OCI-LY7 (cell line): ENCODE measurements at regions not wholly inside any gene's neighbourhood (a gene's known extent, or its start where the extent isn't known, plus 50 kb on each side); places are given as distances from the start of the nearest gene placed in this dataset.

ENCODE experiments used
- BruUV-seq: library from RNA; stranded (reverse); fragments of 400-500 nt; replicated peaks from 2 replicates; lab custom pipeline; 2021; lab: Mats Ljungman, UMichigan
- CTCF ChIA-PET: fragments of 300-600 bp; sonication (Branson Sonifier 250); formaldehyde crosslinking; loops from one replicate; lab custom pipeline; 2022; ENCODE audit warnings: antibody characterized with exemption; ENCODE audit not compliant: unreplicated experiment; lab: Charles Lee
- POLR2A ChIA-PET: fragments of 300-600 bp; sonication (Branson Sonifier 250); formaldehyde crosslinking; loops from one replicate; lab custom pipeline; 2022; ENCODE audit warnings: antibody characterized with exemption; lab: Charles Lee
- DNase-seq: peaks from one replicate; pipeline ENCODE4 v3.0.0-alpha.2; 2015; ENCODE audit warnings: low spot score
- H2AFZ ChIP-seq: fragments of 200-600 bp; sonication (generic), shearing (Covaris generic); 2 replicates; pipeline ENCODE4 v1.6.1; 2014; ENCODE audit warnings: mild to moderate bottlenecking, antibody characterized with exemption, low read length, moderate library complexity
- H3K27ac ChIP-seq: fragments of 200-600 bp; sonication (generic); 2 replicates; pipeline ENCODE4 v1.5.1; 2014; ENCODE audit warnings: mixed run types, low read depth, mild to moderate bottlenecking, moderate library complexity, low read length, inconsistent platforms; ENCODE audit not compliant: poor library complexity, severe bottlenecking
- H3K36me3 ChIP-seq: fragments of 200-600 bp; sonication (generic); 2 replicates; pipeline ENCODE4 v1.6.1; 2014; ENCODE audit warnings: mild to moderate bottlenecking, antibody characterized with exemption, low read length, moderate library complexity, mixed read lengths; ENCODE audit not compliant: insufficient read depth
- H3K4me1 ChIP-seq: fragments of 200-600 bp; sonication (generic); 2 replicates; pipeline ENCODE4 v1.5.1; 2014; ENCODE audit warnings: mild to moderate bottlenecking, low read length; ENCODE audit not compliant: insufficient read depth, poor library complexity, severe bottlenecking
- H3K4me2 ChIP-seq: fragments of 200-600 bp; sonication (generic); 2 replicates; pipeline ENCODE4 v1.6.1; 2014; ENCODE audit warnings: mild to moderate bottlenecking, low read length
- H3K4me3 ChIP-seq: fragments of 200-600 bp; sonication (generic); 2 replicates; pipeline ENCODE4 v1.5.1; 2014; ENCODE audit warnings: mild to moderate bottlenecking, low read depth, low read length; ENCODE audit not compliant: poor library complexity, severe bottlenecking
- H3K79me2 ChIP-seq: fragments of 200-600 bp; sonication (generic); 2 replicates; pipeline ENCODE4 v1.6.1; 2016; ENCODE audit warnings: low read depth, mild to moderate bottlenecking, low read length, moderate library complexity, mixed read lengths; ENCODE audit not compliant: insufficient read depth
- H3K9me2 ChIP-seq: fragments of 200-600 bp; sonication (generic); 2 replicates; pipeline ENCODE4 v1.6.1; 2016; ENCODE audit warnings: mild to moderate bottlenecking, low read length, mixed read lengths; ENCODE audit not compliant: insufficient read depth
- H3K9me3 ChIP-seq: fragments of 200-600 bp; sonication (generic); 2 replicates; pipeline ENCODE4 v1.6.1; 2014; ENCODE audit warnings: mild to moderate bottlenecking, mixed run types, low read length, mixed read lengths
- H4K20me1 ChIP-seq: fragments of 200-600 bp; sonication (generic); 2 replicates; pipeline ENCODE4 v1.6.1; 2014; ENCODE audit warnings: mild to moderate bottlenecking, antibody characterized with exemption, low read length, moderate library complexity, mixed read lengths; ENCODE audit not compliant: insufficient read depth
- EZH2phosphoT487 ChIP-seq: fragments of 200-600 bp; sonication (generic); IDR thresholded peaks from 2 replicates; pipeline ENCODE4 v1.6.1; 2018; ENCODE audit warnings: low read depth, borderline replicate concordance, mild to moderate bottlenecking, mixed run types, antibody characterized with exemption, low read length, moderate library complexity, mixed read lengths
- intact Hi-C: fragments of 100-400 bp; cut with micrococcal nuclease; formaldehyde crosslinking; loops from one replicate; pipeline ENCODE4 v1.10.0; 2022; ENCODE audit not compliant: unreplicated experiment
- TF ChIP-seq, protein P1 (sequence below): fragments of 200-600 bp; sonication (generic); conservative IDR thresholded peaks from 2 replicates; pipeline ENCODE4 v1.5.1; 2014; ENCODE audit warnings: mild to moderate bottlenecking, antibody characterized with exemption, low read length, moderate library complexity, mixed read lengths

DNA sequence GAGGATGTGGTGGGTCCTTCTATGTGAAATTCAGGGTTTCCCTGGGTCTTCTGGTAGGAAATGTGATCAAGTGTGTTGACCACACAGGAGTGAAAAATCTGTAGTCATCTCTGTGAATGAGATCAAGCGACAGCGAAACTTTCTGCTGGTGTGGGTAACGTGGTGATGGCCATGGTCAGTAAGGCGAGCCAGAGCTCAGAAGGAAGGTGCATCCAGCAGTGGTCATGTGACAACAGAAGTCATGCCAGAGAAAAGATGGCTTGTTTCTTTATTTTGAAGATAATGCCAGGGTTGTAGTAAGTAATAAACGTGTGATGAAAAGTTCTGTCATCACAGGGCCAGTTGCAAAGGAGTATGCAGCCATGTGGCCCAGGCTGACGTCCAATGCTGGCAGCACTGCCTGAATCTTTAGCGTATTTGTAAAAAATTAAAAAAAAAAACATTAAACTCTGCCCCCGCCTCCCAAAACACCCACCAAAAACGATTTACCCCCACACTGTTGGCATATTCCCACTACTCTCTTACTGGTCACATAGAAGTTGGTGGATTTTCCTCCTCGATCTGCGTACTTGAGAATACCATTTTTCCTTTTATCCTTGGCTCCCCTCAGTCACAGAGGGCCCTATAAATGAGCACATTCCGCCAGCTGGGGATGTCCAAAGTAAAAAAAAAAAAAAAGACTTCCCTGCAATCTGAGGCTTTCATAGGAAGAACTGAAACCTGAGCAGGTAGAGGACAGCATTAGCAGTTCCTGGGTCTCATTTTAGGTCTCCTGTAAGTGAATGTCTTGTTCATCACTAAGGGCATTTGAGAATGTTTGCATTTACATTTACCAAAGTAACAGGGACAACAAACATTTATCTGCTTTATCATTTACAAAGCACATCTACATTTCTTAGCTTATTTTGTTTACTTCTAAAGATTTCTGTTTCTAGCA, 70.6 kb downstream of the SLC4A3 start:
- Histone ChIP-seq H2AFZ (no peak overlapping the region), H3K9me3 (no peaks in the 10 kb centered on the region), H3K4me1 (no peaks in the 10 kb centered on the region), H3K4me3 (no peak overlapping the region), H3K36me3 (no peaks in the 10 kb centered on the region), H3K27ac (no peak overlapping the region), H3K9me2 (no peaks in the 10 kb centered on the region), H3K79me2 (no peaks in the 10 kb centered on the region), H3K4me2 (no peak overlapping the region), H4K20me1 (no peaks in the 10 kb centered on the region)
- TF ChIP-seq, protein P1, sequence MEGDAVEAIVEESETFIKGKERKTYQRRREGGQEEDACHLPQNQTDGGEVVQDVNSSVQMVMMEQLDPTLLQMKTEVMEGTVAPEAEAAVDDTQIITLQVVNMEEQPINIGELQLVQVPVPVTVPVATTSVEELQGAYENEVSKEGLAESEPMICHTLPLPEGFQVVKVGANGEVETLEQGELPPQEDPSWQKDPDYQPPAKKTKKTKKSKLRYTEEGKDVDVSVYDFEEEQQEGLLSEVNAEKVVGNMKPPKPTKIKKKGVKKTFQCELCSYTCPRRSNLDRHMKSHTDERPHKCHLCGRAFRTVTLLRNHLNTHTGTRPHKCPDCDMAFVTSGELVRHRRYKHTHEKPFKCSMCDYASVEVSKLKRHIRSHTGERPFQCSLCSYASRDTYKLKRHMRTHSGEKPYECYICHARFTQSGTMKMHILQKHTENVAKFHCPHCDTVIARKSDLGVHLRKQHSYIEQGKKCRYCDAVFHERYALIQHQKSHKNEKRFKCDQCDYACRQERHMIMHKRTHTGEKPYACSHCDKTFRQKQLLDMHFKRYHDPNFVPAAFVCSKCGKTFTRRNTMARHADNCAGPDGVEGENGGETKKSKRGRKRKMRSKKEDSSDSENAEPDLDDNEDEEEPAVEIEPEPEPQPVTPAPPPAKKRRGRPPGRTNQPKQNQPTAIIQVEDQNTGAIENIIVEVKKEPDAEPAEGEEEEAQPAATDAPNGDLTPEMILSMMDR: no peak
- ChIA-PET POLR2A (no interaction called here), CTCF (no interaction called here)
- no TSS peak for BruUV-seq
- DNase-seq: no peak
- intact Hi-C loops: no loop called here

DNA sequence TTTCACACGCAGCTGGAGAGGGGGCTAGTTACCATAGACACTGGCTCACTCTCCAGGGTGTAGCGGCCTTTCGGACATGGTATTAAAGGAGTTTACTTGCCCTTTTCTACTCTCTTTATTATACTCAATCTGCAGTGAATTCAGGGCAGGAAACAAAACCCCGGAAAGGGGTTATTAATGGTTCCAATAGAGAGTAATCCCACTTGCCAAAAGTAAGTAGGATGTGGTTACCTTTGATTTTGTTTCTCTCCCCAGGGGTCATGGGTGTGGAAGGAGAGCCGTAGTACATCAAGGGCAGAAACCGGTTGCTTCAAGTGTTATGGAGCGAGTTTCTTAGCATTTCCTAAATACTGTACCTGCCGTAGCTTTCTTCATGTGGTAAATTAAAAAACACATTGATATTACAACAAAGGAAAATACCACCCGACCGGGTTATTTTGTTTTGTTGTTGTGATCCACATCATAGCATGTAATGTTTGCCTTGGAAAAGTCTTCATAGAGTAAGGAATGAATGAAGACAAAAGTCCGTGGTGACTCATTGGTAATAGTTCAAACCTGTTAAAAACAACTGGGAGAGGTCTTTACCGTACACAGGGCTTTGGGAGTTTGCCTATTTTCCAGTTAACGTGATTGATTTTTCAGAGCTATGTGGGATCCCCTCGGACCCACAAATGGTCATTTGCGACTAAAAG, 71.5 kb downstream of the SLC4A3 start:
- intact Hi-C loops: no loop called here

More for the DNA sequence above, 71.5 kb downstream of the SLC4A3 start:
- Histone ChIP-seq H2AFZ (no peak overlapping the region), H3K9me3 (no peaks in the 10 kb centered on the region), H4K20me1 (no peaks in the 10 kb centered on the region), H3K4me2 (no peak overlapping the region), H3K27ac (no peak overlapping the region), H3K79me2 (no peaks in the 10 kb centered on the region), H3K4me3 (no peak overlapping the region), H3K9me2 (no peaks in the 10 kb centered on the region), H3K4me1 (no peaks in the 10 kb centered on the region), H3K36me3 (no peaks in the 10 kb centered on the region)
- ChIA-PET CTCF (no interaction called here), POLR2A (interaction anchor here (0.7 to 2.3 kb wide), 3 partner anchors 10 to 610 kb away, joined by 3 to 4 read pairs (median 3); no protein-coding TSS in a partner anchor)
- BruUV-seq: no TSS peak
- no peak for DNase-seq
- TF ChIP-seq, protein P1: no peak
- no peak for TF ChIP-seq EZH2phosphoT487
